NCI-H2227 (cell line): ENCODE measurements at regions not wholly inside any gene's neighbourhood (a gene's known extent, or its start where the extent isn't known, plus 50 kb on each side); places are given as distances from the start of the nearest gene placed in this dataset.

ENCODE experiments used
- DNase-seq: peaks from one replicate; lab custom pipeline; 2025; ENCODE audit not compliant: unreplicated experiment; lab: John Stamatoyannopoulos, UW

DNA sequence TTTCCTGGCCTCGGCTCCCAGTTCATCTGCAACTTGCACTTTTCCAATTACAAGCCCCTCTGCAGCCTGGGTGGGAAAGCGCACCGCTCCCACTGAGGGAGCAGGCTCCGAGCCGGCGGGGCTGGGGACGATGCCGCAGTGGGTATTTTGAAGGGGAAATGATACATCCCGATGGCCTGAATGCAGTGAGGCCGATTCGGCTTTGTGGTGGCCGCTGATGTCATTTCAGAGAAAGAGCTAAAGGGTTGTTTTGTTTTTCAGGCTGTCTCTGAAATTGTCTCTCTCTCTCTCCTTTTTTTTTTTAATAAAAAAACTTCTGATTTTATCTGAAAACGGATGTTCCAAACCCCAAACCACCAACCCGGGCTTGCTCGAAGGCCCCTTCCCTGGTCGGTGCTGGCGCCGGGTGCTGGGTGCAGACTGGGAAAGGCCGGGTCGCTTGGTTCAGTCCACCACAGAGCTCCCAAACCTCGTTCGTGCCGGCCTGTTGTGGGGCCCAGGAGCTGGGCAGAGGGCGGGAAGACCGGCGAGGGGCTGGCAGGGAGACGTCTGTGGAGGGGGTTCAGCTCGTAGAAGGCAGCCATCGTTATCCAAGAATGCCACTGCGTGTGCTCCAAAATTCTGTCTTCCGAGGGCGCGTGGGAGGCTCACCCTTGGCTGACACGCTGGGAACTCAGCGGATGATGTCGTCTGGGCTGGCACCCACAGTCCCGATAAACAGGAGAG lies 102.8 kb downstream of the FOXL1 start:
- no peak for DNase-seq

DNA sequence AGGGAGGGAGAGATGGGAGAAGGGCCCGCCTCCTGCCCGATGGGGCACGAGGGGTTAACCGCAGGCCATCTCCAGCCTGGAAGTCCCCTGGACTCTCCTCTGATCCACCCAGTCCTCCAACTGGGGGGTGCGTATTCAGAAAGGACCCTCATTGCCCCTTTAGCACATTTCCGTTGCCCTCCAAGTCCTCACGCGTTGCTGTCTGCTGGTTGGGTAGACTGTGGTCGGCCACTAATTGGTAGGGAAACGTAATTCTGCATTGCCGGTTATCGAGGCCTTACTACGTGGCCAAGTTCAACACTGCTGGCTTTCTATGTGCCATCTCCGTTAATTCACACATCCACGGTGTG lies 103.4 kb downstream of the FOXL1 start:
- DNase-seq, result no peak

DNA sequence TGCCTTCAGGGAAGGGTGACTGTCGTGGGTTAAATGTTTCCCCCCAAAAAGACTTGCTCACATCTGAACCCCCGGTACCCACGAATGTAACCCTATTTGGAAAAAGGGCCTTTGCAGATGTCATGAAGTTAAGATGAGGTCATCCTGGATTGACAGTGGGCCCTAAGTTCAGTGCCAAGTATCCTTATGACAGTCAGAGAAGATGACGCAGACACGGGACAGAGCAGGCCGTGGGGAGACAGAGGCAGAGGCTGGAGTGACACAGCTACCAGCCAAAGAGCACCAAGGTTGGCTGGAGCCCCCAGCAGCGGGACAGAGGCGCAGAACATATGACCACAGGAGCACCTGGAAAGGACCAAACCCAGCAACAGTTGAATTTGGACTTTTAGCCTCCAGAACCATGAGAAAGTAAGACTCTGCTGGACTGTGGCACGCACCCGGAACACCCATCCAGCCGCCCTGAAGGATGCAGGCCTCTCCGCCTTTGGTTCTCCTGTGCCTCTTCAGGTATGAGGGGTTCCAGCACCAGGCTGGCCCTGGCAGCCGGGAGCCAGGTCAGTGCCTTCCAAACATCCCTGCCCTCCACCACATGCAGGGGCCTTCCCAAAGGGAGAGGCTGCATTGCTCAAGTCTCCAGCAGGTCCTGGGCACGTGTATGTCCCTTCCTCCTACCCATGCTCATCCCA lies 104.0 kb downstream of the FOXL1 start:
- DNase-seq, result no peak

DNA sequence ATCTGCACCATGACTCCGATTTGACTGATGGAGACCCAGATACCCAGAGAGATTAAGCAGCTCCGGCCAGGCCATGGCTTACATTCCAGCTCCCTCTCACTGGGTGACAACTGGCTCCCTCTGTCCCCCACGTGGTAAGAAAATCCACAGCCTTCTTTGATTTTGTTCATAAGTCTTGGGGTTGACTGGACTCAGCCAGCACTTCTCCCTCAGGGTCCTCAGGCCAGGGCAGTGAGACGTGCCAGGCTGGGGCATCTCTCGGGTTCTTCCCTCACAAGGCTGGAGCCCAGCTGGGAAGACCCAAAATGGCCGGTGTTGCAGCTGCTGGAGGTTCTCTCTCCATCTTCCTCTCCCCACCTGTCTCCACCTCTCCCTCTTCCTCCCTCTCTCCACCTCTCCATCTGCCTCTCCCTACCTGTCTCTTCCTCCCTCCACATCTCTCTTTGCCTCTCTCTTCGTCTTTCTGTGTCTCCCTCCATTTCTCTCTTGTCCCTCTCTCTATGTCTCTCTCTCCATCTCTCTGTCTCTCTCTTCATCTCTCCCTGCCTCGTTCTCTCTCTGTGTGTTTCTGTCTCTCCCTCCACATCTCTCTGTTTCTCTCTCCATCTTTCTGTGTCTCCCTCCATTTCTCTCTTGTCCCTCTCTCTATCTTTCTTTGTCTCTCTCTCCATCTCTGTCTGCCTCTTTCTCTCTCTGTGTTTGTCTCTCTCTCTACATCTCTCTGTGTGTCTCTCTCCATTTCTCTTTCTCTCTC lies 105.3 kb downstream of the FOXL1 start:
- DNase-seq, result no peak

DNA sequence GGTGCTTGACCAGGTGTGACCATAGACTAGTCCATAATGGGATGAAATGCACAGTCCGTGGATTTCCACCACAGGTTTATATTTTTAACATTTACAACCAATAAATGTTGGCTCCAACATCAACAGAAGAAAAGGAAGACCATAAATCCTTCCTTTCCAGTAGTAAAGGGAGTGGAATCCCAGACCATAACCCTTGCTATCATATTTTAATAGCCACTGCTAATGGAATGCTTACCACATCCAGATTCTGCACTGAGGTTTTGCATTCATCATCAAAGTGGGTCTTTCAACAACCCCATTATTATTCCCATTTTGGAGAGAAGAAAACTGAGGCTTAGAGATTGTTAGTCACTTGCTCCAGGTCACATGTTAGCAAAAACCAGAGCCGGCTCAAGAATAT lies 106.7 kb downstream of the FOXL1 start:
- no peak for DNase-seq

DNA sequence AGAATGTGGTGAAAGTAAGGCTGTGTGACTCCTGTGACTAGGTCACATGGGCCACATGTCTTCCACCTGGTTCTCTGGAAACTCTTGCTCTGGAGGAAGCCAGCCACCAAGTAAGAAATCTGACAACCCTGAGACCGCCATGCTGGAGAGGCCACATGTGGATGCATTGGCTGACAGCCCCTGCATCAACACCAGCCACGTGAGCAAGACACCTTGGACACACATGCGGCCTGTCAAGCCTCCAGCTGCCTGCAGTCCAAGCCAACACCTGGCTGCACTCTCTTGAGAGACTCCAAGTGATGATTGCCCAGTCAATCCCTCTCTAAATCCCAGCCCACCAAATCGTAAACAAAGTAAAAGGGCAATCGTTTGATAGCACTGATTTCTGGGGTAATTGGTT lies 112.6 kb downstream of the FOXL1 start:
- DNase-seq, result no peak

DNA sequence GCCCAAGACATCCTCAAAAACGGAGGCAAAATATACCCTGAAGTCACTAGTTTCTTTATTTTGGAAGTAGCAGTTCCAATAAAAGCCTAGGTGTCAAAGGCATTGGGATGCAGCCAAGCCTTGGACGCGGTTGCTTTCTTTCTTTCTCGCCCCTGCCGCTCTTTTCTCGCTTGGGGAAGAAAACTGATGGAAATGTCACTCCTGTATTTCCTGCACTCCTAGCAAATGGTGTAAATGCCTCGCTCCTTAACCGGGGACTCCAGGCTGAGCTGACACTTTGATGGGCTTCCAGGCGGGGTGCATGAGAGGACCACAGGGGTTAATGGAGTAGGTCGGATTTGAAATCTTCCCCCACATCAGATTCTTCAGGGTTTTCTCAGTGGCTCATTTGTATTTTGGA lies 114.1 kb downstream of the FOXL1 start:
- DNase-seq, result no peak

DNA sequence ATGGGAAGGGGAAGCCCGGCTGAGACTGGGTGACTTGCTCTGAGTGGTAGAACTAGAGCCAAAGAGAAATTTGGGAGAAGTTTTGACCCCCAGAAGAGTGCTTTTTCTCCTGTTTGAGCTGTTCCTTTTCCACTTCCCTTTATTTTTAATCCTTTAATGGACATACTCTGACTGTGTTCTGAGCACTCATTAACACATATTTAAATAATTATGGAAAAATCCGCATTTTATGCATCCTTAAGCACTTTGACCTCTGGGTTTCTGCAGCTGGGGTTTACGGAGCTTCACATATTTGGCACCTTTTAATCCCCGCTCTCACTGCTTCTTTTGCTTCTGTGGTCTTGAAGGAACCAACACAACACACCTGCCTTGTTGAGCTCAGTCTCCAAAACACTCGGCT lies 114.7 kb downstream of the FOXL1 start:
- no peak for DNase-seq

DNA sequence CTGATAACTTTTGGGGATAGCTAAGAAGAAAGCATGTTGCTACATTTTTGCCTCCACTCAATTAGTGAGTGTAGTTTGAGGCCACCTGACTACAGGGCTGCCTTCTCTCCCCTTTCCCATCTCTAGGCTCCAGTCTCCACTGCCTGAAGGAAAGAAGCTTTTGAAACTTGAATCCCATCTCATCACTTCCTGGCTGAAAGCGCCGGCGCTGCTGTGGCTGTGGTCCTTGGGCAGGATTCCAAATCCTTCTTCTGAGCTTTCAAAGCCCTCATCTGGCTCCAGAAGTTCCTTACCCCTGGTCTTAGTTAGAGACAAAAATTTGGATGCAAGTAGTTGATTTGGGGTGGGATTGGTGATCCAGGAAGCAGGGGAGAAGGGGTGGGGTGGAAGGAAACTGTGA lies 119.4 kb downstream of the FOXL1 start:
- DNase-seq, result no peak

DNA sequence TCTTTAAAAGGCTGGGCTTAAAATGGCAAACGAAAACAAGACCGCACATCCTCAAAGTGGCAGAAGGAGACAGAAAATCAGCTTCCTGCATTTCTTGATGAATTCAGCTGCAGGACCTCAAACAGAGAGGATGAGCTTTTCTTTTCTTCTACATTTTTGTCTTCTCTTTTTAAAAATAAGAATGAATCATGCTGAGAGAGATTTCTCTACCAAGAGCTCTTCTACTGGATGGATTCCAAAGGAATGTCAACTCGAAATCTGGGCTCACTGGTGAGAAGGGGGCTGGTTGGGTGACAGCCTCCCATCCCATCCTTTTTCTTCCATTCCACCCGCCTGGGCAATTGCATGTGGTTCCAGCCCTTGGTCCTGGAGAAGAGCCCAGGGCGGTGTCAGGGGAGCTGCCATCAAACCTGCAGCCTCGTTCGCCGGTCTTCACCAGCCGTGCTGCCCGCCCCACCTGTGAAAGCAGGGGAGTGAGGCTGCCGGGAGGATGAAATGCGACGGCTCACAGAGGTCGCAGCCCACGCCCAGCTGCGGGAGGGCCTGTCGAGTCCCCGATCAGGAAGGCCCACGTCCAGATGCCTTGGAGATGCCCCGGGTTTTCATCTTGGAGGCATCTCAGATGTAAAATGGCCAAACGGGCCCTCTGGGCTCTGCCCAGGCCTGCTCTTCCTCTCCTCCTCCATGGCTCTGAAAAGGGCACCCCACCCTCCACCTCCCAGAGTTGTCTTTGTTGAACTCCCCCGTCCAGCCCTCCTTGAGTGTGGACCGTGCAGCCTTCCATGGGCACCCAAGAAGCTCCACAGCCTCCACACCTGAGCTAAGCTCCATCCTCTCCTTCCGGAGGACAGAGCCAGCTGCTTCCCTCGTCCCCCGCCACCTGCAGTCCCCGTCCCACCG lies 121.9 kb downstream of the FOXL1 start:
- DNase-seq, result no peak

DNA sequence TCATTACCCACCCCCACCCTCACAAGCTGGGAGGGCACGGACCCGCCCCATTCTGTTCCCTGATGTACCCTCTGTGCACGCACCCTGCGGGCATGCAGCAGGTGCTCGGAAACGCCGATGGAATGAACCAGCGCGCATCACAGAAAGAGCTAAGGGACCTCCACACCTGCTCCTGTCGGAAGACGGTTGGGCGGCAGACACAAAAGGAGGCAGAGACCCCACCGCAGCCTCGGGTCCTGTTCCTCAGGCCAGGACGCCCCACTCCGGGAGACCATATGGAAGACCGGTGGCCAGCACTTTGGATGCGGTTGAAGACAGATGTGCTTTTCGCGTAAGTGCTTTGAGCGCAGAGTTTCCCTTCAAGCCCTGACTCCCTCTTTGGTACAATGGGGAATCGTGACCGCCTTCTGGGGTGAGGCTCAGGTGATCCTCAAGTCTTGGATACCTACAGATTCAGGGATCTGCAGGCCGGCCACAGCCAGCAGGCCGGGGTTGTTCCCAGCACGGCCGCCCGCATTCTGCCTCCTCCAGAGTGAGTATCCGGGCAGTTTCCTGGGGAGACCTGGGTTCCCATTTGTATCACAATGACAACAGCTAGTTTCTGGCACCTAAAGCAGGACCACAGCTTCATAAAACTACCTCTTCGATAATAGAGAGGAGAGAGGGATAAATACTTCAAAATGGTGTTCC lies 123.1 kb downstream of the FOXL1 start:
- no peak for DNase-seq

DNA sequence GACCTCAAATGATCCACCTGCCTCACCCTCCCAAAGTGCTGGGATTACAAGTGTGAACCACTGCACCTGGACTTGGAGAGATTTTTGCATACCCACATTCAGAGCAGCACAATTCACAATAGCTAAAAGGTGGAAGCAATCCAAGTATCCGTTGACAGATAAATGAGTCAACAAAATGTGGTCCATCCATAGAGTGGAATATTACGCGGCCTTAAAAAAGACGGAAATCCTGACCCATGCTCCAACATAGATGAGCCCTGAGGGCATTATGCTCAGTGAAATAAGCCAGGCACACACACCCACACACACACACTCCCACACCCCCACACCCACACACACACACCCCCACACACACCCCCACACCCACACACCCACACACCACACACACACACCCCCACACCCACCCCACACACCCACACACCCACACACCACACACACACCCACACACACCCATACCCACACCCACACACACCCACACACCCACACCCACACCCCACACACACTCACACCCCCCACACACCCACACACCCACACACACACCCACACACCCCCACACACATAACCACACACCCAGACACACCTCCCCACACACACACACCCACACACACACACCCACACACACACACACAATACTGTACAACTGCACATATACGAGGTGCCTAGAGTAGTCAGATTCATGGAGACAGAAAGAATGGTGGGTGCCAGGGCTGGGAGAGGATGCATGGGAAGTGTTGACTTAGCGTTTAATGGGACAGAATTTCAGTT lies 124.7 kb downstream of the FOXL1 start:
- DNase-seq, result no peak

DNA sequence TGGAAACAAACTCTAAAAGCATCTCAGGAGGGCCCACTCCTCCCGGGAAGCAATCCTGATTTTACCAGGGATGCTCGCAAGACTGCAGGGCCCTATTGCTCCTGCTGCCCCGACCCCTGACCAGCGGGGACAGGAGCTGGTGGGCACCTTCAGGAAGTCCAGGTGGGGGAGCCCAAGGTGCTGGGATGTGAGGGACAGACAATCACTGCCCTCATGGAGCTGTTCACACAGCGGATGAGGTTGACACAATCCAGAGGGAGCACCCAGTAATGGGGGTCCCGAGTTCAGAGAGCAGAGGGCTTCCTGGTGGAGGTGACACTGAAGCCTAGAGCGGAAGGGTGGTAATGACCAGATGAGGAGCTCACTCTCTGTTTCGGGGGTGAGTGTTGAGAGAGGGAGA lies 126.2 kb downstream of the FOXL1 start:
- no peak for DNase-seq

DNA sequence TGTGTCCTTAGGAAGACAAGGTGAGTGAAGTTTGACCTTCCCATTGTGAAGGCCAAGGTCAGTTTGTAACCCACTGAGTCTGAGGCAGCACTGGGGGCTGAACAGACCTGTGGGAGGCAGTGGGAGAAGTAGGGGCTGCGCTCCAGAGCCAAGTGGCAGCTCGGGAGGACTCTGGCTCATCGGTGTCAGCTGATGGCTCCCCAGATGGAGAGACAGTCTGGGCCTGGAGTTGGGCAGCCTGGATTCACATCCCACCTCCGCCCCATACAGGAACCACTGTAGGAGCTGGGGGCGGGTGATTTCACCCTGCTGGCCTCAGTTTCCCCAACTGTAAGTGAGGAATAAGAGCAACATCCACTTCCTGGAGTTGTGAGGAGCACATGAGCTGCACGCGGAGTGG lies 128.4 kb downstream of the FOXL1 start:
- DNase-seq, result no peak

DNA sequence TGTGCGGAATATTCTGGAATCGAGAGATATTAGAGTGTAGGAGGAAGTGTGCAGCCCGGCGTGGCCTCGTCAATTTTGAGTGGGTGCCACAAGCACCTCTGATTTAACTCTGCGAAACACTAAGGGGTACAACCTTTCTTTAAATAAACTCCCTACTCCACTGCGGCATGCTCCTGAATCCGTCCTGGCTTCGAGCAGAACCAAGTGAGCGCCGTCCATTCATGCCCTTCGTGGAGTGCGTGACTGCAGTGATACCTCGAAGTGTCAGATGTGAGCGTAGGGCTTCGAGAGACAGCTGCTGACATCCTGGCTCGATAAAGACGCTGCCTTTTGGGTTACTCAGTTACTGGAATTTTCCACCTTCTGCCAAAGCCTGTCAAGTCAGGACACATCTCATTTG lies 128.8 kb downstream of the FOXL1 start:
- no peak for DNase-seq

DNA sequence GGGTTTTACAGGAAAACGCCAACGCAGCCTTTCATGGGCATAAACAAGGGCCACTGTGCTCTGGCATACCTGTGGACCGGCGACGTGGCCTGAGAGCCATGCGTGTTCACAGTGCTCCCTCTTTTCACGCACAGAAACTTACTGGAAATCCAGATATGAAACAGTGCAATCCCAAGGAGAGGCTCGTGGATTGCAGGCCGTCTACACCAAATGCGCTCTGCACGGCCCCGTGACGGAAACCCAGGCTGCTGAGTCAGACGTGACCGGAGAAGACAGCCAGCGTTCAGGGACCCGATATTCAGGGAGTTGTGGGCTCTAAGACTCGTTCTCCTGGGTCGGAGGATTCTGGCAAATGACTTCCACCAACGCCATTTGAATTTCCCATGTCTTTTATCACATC lies 129.2 kb downstream of the FOXL1 start:
- no peak for DNase-seq

DNA sequence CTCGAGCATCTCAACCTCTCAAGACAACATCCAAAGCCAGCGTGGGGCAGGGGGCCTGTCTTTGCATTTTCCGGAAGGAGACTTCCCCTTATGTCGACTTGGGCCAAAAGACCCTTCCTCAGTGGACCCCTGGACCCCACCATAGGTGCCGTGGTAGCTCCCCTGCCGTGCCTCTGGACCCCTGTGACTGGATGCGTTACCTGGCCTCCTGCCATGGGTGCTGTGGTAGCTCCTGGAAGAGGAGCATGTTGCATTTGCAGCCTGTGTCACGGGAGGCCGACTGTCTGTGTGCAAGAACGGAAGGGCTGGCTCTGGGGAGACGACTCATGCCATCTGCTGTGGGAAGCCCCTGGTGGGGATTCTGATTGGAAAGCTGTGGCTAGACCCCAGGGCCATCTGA lies 130.1 kb downstream of the FOXL1 start:
- no peak for DNase-seq

DNA sequence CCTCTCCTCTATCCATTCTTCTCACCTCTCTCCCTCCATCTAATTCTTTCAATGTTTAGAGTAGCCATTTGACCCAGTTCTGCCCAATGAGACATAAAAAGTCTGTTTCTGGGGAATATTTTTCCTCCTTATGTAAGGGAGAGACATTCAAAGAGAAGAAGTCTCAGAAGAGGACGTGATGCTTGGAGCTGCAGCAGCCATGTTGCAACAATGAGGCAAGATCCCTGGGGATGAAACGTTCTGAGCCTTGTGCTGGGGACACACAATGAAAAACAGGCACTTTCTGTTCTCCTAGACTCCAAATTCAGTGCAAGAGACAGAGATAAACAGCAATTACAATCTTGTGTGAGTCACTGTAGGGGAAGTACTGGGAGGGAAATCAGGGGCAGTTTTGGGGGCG lies 130.8 kb downstream of the FOXL1 start:
- no peak for DNase-seq

DNA sequence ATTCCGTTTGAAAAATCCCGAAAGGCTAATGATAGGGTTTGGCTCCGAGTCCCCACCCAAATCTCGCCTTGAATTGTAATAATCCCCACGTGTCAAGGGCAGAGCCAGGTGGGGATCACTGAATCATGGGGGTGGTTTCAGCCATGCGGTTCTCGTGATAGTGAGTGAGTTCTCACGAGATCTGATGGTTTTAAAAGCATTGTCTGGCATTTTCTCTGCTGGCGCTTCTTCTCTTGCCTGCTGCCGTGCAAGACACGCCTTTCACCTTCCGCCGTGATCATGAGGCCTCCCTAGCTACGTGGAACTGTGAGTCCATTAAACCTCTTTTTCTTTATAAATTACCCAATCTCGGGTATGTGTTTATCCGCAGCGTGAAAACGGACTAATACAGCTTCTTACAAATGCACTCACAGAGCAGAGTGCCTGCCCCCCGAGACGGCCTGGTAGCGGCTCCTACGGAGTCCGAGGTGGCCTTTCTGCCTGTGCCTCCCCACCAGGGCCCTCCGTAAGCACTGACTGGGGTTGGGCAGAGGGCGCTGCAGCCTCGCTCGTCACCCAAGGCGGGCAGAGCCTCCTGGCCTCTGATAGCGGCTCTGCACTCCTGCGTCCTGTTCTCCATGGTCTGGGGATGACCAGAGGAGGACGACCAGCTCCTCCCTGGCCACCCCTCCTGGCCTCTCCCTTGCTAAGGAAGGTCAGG lies 131.7 kb downstream of the FOXL1 start:
- no peak for DNase-seq

DNA sequence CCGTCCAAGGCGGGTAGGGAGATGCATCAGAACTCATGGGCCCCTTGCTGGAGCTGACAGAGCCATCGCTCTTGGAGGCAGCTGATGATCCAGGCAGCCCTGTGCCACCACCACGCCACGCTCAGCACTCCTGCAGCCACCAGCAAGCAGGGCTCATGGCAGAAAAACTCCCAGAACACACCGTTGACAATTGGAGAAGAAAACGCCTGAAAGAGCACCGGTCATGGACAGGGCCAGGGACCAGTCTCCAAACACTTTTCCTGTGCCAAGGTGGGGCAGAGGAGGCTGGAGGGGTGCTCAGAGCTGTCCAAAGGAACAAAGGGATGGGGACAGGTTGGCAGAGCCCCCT lies 132.2 kb downstream of the FOXL1 start:
- no peak for DNase-seq
